ENCODE measurements at regions not wholly inside any gene's neighbourhood (a gene's known extent, or its start where the extent isn't known, plus 50 kb on each side); places are given as distances from the start of the nearest gene placed in this dataset.
A peak's percentile ranks its signal among the peaks of the same experiment; 100 is the strongest.

DNA sequence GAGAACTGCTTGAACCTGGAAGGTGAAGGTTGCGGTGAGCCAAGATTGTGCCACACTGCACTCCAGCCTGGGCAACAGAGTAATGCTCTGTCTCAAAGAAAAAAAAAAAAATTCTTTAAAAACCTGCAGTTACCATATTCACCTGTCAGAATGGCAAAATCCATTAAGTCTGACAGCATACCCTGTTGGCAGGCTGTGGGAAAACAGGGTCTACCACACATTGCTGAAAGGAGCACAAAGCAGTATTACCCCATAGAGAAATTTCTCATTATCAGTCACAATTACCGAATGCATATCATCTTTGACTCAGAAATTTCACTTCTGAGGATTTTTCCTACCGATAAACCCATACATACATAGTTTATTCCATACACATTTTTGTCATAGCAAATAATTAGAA, 264.1 kb upstream of the SLCO3A1 start:
- TF ChIP-seq CTCF (IDR thresholded peaks at IDR 0.05) (peak; percentile 21), EZH2 (IDR thresholded peaks at IDR 0.05) (no peak)

All from neural progenitor cell (in vitro differentiated cells).